ENCODE measurements at regions not wholly inside any gene's neighbourhood (a gene's known extent, or its start where the extent isn't known, plus 50 kb on each side); places are given as distances from the start of the nearest gene placed in this dataset.

DNA sequence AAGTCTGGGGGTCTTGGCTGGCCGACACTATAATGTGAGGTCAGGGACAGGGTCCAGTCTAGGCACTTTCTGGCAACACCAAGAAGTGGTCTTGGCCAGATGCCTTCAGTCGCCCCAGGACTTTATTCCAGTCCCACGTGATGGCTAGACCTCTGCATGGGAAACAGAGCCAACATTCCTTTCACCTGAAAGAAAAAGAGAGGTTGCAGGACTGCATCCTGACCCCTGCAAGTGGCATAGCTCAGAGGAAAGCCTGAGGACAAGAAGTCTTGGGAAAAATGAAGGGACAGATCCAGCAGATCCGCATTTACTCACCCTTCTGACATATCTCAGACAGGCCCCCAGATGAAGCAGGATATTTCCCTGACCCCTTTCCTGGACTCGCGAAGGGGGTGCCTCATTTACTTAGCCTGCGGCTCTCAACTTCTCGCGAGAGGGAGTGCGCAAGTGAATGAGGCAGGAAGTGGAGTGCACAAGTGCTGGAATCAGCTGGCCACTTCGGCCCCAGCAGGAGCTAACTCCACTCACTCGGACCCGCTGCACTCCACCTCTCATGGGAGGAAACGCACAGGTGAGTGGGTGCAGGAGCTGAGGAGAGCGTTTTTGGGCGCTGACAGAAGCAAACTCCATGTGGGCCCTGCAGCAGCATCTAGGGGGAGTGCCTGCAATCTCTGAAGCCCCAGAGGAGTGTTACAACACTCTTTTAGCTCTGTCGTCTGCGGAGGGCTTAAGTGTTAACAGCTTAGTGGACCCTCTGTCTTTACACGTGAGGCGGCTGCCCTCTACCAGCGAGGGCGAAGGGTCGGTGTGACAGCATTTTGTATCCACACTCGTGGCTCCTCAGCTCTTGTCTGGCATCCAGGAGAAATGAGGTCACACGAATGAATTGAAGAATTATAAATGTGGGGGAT, 916.2 kb upstream of the GHITM start:
- intact Hi-C loops (cut with DNase I) = no loop called here
- no peaks in the 10 kb centered on the region for H3K9me3 ChIP-seq
- no peak for DNase-seq (ENCODE audit: low spot score in 2 of 2)
- no peaks in the 10 kb centered on the region for H3K27me3 ChIP-seq
- TF ChIP-seq, protein P1, sequence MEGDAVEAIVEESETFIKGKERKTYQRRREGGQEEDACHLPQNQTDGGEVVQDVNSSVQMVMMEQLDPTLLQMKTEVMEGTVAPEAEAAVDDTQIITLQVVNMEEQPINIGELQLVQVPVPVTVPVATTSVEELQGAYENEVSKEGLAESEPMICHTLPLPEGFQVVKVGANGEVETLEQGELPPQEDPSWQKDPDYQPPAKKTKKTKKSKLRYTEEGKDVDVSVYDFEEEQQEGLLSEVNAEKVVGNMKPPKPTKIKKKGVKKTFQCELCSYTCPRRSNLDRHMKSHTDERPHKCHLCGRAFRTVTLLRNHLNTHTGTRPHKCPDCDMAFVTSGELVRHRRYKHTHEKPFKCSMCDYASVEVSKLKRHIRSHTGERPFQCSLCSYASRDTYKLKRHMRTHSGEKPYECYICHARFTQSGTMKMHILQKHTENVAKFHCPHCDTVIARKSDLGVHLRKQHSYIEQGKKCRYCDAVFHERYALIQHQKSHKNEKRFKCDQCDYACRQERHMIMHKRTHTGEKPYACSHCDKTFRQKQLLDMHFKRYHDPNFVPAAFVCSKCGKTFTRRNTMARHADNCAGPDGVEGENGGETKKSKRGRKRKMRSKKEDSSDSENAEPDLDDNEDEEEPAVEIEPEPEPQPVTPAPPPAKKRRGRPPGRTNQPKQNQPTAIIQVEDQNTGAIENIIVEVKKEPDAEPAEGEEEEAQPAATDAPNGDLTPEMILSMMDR (IDR thresholded peaks at IDR 0.05) = no peak
- H3K36me3 ChIP-seq = no peaks in the 10 kb centered on the region
- H3K4me1 ChIP-seq = no peaks in the 10 kb centered on the region
- no peak overlapping the region for H3K4me3 ChIP-seq
- no peak overlapping the region for H3K27ac ChIP-seq

DNA sequence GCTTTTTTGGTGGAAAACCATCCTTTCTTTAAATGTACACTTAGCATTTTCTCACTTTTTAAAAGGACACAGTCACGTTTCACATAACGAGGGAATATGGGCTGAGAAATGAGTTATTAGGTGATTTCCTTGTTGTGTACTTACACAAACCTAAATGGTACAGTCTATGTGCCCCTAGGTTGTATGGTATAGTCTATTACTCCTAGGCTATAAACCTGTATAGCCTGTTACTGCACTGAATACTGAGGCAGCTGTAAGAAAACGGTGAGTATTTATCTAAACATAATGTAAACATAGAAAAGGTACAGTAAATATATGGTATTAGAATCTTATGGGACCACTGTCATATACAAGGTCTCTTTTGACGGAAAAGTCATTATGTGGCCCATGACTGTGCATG, 913.5 kb upstream of the GHITM start:
- Histone ChIP-seq H3K27me3 (no peaks in the 10 kb centered on the region), H3K4me1 (no peaks in the 10 kb centered on the region), H3K9me3 (no peaks in the 10 kb centered on the region), H3K36me3 (no peaks in the 10 kb centered on the region), H3K4me3 (no peak overlapping the region), H3K27ac (no peak overlapping the region)
- intact Hi-C loops (cut with DNase I) = no loop called here
- TF ChIP-seq, protein P1 (IDR thresholded peaks at IDR 0.05) = no peak
- no peak for DNase-seq (ENCODE audit: low spot score in 2 of 2)

DNA sequence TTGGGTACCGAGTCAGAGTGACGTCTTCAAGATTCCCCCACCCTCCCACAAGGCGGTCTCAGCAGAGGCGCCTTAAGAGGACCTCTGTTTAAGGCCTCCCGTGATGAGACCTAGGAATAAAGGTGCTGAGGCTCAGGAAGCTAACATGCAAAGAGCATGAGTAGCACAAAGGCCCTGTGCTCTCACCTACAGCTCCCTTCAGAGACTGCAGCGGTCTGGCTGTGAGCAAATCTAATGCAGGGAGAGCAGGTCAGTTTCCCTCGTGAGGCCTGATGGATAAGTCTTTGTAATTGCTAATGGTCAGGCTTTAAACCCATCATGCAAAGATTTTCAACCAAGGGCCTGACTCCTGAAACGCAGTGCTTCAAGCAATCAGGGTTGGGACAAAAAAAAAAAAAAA, 909.3 kb upstream of the GHITM start:
- Histone ChIP-seq H3K27me3 (no peaks in the 10 kb centered on the region), H3K36me3 (no peaks in the 10 kb centered on the region), H3K4me1 (no peaks in the 10 kb centered on the region), H3K9me3 (no peaks in the 10 kb centered on the region), H3K27ac (no peak overlapping the region), H3K4me3 (no peak overlapping the region)
- TF ChIP-seq, protein P1 (IDR thresholded peaks at IDR 0.05) = no peak
- intact Hi-C loops (cut with DNase I) = no loop called here
- no peak for DNase-seq (ENCODE audit: low spot score in 2 of 2)

DNA sequence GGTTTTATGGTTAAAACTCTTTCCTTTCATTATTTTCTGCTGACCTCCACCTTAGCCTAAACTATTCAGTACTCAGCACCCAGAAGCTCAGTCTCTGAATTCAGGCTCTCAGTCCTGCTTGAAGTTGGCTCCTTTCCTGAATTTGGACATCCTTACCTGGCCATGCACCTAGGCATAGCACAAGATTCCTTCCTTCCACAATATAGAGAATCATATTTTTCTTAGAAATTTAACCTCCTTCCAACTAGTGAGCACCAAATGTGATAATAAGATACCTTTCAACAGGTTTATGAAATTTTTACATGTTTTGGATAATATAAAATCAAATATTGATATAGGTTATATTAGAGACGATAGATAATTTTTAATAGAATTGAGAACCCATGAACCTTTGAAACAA, 905.6 kb upstream of the GHITM start:
- intact Hi-C loops (cut with DNase I) = no loop called here
- Histone ChIP-seq H3K27ac (no peak overlapping the region), H3K27me3 (no peaks in the 10 kb centered on the region), H3K36me3 (no peaks in the 10 kb centered on the region), H3K4me3 (no peak overlapping the region), H3K4me1 (no peaks in the 10 kb centered on the region), H3K9me3 (no peaks in the 10 kb centered on the region)
- TF ChIP-seq, protein P1 (IDR thresholded peaks at IDR 0.05) = no peak
- DNase-seq (ENCODE audit: low spot score in 2 of 2) = no peak

DNA sequence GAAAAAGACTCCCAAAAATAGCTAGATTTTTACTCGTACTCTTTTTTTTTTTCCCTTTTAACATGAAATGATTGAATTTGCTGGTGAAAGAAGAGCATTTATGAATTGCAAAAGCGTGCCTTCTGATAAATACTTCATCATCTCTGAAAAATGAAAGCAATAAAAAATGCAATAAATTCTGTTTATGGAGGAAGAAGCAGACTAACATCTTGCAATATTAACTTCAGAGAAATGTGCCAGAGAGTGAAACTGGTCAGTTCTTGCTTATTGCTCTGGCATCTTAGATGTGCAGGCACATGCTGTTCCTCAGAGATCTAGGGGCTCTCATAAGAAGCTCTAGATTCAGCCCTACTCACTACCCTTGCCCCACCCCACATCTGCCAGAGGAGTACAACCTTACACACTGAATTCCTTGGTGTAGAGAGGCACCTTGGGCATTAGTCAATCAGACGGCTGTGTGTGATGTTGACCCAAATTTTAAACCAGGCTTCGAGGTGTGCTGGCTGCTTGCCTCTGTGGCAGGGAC, 891.1 kb upstream of the GHITM start:
- Histone ChIP-seq H3K27ac (no peak overlapping the region), H3K4me3 (no peak overlapping the region), H3K27me3 (no peaks in the 10 kb centered on the region), H3K36me3 (no peaks in the 10 kb centered on the region), H3K4me1 (no peaks in the 10 kb centered on the region), H3K9me3 (peaks cover 0 to under 1% of the 10 kb centered on the region in 2 donors)
- DNase-seq (ENCODE audit: low spot score in 2 of 2) = no peak
- TF ChIP-seq, protein P1 (IDR thresholded peaks at IDR 0.05) = no peak
- intact Hi-C loops (cut with DNase I) = no loop called here

Data from ascending aorta (tissue), 2 donors.